ENCODE measurements at regions not wholly inside any gene's neighbourhood (a gene's known extent, or its start where the extent isn't known, plus 50 kb on each side); places are given as distances from the start of the nearest gene placed in this dataset.

- no peak overlapping the region for H3K4me2 ChIP-seq (ENCODE audit: low read depth, low read length)
- no peaks in the 10 kb centered on the region for H3K9me3 ChIP-seq (replicated peaks; ENCODE audit: insufficient read depth, low read length)
- H3K27ac ChIP-seq (ENCODE audit: low read length): no peak overlapping the region
- H3K9ac ChIP-seq (ENCODE audit: low read length): no peak overlapping the region
- no peaks in the 10 kb centered on the region for H3K9me2 ChIP-seq (replicated peaks; ENCODE audit: insufficient read depth, low read length)
- no peaks in the 10 kb centered on the region for H3K4me1 ChIP-seq (ENCODE audit: low read length)
- no peak overlapping the region for H2AFZ ChIP-seq (ENCODE audit: low read length)
- no peaks in the 10 kb centered on the region for H4K20me1 ChIP-seq (ENCODE audit: insufficient read depth, low read length)
- no peaks in the 10 kb centered on the region for H3K36me3 ChIP-seq (replicated peaks; ENCODE audit: insufficient read depth, low read length)
- no peak overlapping the region for H3K4me3 ChIP-seq (ENCODE audit: low read length)
- no peaks in the 10 kb centered on the region for H3F3A ChIP-seq (ENCODE audit: insufficient read depth, low read length)
- no peaks in the 10 kb centered on the region for H3K27me3 ChIP-seq (replicated peaks; ENCODE audit: insufficient read depth, low read length)
- no peak for TF ChIP-seq EZH2phosphoT487 (IDR thresholded peaks at IDR 0.05; ENCODE audit: low read length)
- TF ChIP-seq CTCF (IDR thresholded peaks at IDR 0.05; ENCODE audit: low read length): no peak
- DNase-seq: no peak
- peaks cover 10% of the 10 kb centered on the region for H3K79me2 ChIP-seq (ENCODE audit: low read length)
Observed at GRCh38 chr18:46336278-46337111, 232.3 kb downstream of the HAUS1 start.

- DNase-seq: no peak
- Histone ChIP-seq H3K9me2 (replicated peaks; ENCODE audit: insufficient read depth, low read length) (no peaks in the 10 kb centered on the region), H3K36me3 (replicated peaks; ENCODE audit: insufficient read depth, low read length) (no peaks in the 10 kb centered on the region), H3K9me3 (replicated peaks; ENCODE audit: insufficient read depth, low read length) (no peaks in the 10 kb centered on the region), H4K20me1 (ENCODE audit: insufficient read depth, low read length) (no peaks in the 10 kb centered on the region), H3K4me2 (ENCODE audit: low read depth, low read length) (no peak overlapping the region), H3K27me3 (replicated peaks; ENCODE audit: insufficient read depth, low read length) (no peaks in the 10 kb centered on the region), H3K4me3 (ENCODE audit: low read length) (no peak overlapping the region), H3K9ac (ENCODE audit: low read length) (no peak overlapping the region), H3F3A (ENCODE audit: insufficient read depth, low read length) (no peaks in the 10 kb centered on the region), H3K27ac (ENCODE audit: low read length) (no peak overlapping the region), H3K4me1 (ENCODE audit: low read length) (no peaks in the 10 kb centered on the region), H3K79me2 (ENCODE audit: low read length) (peaks cover 10% of the 10 kb centered on the region), H2AFZ (ENCODE audit: low read length) (no peak overlapping the region)
- TF ChIP-seq EZH2 (optimal IDR thresholded peaks at IDR 0.05; ENCODE audit: low read depth, low read length): no peak
- TF ChIP-seq CTCF (IDR thresholded peaks at IDR 0.05; ENCODE audit: low read length): no peak
- no peak for TF ChIP-seq EZH2phosphoT487 (IDR thresholded peaks at IDR 0.05; ENCODE audit: low read length)
Observed at GRCh38 chr18:46337271-46337670, 233.1 kb downstream of the HAUS1 start.

GRCh38 chr18:46338205-46338604 is 234.0 kb downstream of the HAUS1 start:
- Histone ChIP-seq H3K9me3 (replicated peaks; ENCODE audit: insufficient read depth, low read length) (no peaks in the 10 kb centered on the region), H3K79me2 (ENCODE audit: low read length) (peaks cover 10% of the 10 kb centered on the region)

More at GRCh38 chr18:46338205-46338604, 234.0 kb downstream of the HAUS1 start:
- Histone ChIP-seq H3K27ac (ENCODE audit: low read length) (no peak overlapping the region), H3K9ac (ENCODE audit: low read length) (no peak overlapping the region), H3K36me3 (replicated peaks; ENCODE audit: insufficient read depth, low read length) (no peaks in the 10 kb centered on the region), H3K9me2 (replicated peaks; ENCODE audit: insufficient read depth, low read length) (no peaks in the 10 kb centered on the region), H3K27me3 (replicated peaks; ENCODE audit: insufficient read depth, low read length) (no peaks in the 10 kb centered on the region), H3F3A (ENCODE audit: insufficient read depth, low read length) (peaks cover 4% of the 10 kb centered on the region), H3K4me2 (ENCODE audit: low read depth, low read length) (no peak overlapping the region), H3K4me1 (ENCODE audit: low read length) (peaks cover 5% of the 10 kb centered on the region), H4K20me1 (ENCODE audit: insufficient read depth, low read length) (no peaks in the 10 kb centered on the region), H2AFZ (ENCODE audit: low read length) (no peak overlapping the region), H3K4me3 (ENCODE audit: low read length) (no peak overlapping the region)
- no peak for TF ChIP-seq CTCF (IDR thresholded peaks at IDR 0.05; ENCODE audit: low read length)
- TF ChIP-seq EZH2phosphoT487 (IDR thresholded peaks at IDR 0.05; ENCODE audit: low read length): no peak
- no peak for TF ChIP-seq EZH2 (optimal IDR thresholded peaks at IDR 0.05; ENCODE audit: low read depth, low read length)
- DNase-seq: no peak

Measured in MM.1S (cell line).